ENCODE measurements at regions not wholly inside any gene's neighbourhood (a gene's known extent, or its start where the extent isn't known, plus 50 kb on each side); places are given as distances from the start of the nearest gene placed in this dataset.

- Histone ChIP-seq H3K9me3 (ENCODE audit: severe bottlenecking) (no peaks in the 10 kb centered on the region), H3K27ac (ENCODE audit: poor library complexity, severe bottlenecking) (no peak overlapping the region), H3K36me3 (ENCODE audit: low read depth) (no peaks in the 10 kb centered on the region), H3K27me3 (ENCODE audit: insufficient read depth, poor library complexity, severe bottlenecking) (no peaks in the 10 kb centered on the region), H3K4me1 (ENCODE audit: insufficient read depth, poor library complexity, severe bottlenecking) (no peaks in the 10 kb centered on the region), H3K4me3 (ENCODE audit: severe bottlenecking) (no peak overlapping the region)
- ATAC-seq (ENCODE audit: low read depth) (no peak), DNase-seq (ENCODE audit: low spot score) (no peak)
- TF ChIP-seq, protein P1, sequence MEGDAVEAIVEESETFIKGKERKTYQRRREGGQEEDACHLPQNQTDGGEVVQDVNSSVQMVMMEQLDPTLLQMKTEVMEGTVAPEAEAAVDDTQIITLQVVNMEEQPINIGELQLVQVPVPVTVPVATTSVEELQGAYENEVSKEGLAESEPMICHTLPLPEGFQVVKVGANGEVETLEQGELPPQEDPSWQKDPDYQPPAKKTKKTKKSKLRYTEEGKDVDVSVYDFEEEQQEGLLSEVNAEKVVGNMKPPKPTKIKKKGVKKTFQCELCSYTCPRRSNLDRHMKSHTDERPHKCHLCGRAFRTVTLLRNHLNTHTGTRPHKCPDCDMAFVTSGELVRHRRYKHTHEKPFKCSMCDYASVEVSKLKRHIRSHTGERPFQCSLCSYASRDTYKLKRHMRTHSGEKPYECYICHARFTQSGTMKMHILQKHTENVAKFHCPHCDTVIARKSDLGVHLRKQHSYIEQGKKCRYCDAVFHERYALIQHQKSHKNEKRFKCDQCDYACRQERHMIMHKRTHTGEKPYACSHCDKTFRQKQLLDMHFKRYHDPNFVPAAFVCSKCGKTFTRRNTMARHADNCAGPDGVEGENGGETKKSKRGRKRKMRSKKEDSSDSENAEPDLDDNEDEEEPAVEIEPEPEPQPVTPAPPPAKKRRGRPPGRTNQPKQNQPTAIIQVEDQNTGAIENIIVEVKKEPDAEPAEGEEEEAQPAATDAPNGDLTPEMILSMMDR (IDR thresholded peaks at IDR 0.05; ENCODE audit: poor library complexity, severe bottlenecking), result no peak
Measured at GRCh38 chr4:100843910-100844309, 326.1 kb upstream of the EMCN start.

- ATAC-seq (ENCODE audit: low read depth) (no peak), DNase-seq (ENCODE audit: low spot score) (no peak)
- H3K9me3 ChIP-seq (ENCODE audit: severe bottlenecking), result no peaks in the 10 kb centered on the region
- no peaks in the 10 kb centered on the region for H3K36me3 ChIP-seq (ENCODE audit: low read depth)
- peaks cover 3% of the 10 kb centered on the region for H3K4me1 ChIP-seq (ENCODE audit: insufficient read depth, poor library complexity, severe bottlenecking)
- H3K27ac ChIP-seq (ENCODE audit: poor library complexity, severe bottlenecking), result no peak overlapping the region
- TF ChIP-seq, protein P1 (IDR thresholded peaks at IDR 0.05; ENCODE audit: poor library complexity, severe bottlenecking), result no peak
- H3K27me3 ChIP-seq (ENCODE audit: insufficient read depth, poor library complexity, severe bottlenecking), result no peaks in the 10 kb centered on the region
- H3K4me3 ChIP-seq (ENCODE audit: severe bottlenecking), result no peak overlapping the region
Measured at GRCh38 chr4:100842856-100843255, 325.0 kb upstream of the EMCN start.

GRCh38 chr4:100841911-100842310, 324.1 kb upstream of the EMCN start:
- Histone ChIP-seq H3K27ac (ENCODE audit: poor library complexity, severe bottlenecking) (no peak overlapping the region), H3K9me3 (ENCODE audit: severe bottlenecking) (no peaks in the 10 kb centered on the region), H3K36me3 (ENCODE audit: low read depth) (no peaks in the 10 kb centered on the region), H3K4me1 (ENCODE audit: insufficient read depth, poor library complexity, severe bottlenecking) (peaks cover 3% of the 10 kb centered on the region), H3K4me3 (ENCODE audit: severe bottlenecking) (no peak overlapping the region), H3K27me3 (ENCODE audit: insufficient read depth, poor library complexity, severe bottlenecking) (no peaks in the 10 kb centered on the region)
- ATAC-seq (ENCODE audit: low read depth) (no peak), DNase-seq (ENCODE audit: low spot score) (no peak)
- TF ChIP-seq, protein P1 (IDR thresholded peaks at IDR 0.05; ENCODE audit: poor library complexity, severe bottlenecking), result no peak

GRCh38 chr4:100839712-100840111, 321.9 kb upstream of the EMCN start:
- no peak overlapping the region for H3K27ac ChIP-seq (ENCODE audit: poor library complexity, severe bottlenecking)
- no peaks in the 10 kb centered on the region for H3K27me3 ChIP-seq (ENCODE audit: insufficient read depth, poor library complexity, severe bottlenecking)
- DNase-seq (ENCODE audit: low spot score) (no peak), ATAC-seq (ENCODE audit: low read depth) (no peak)
- no peaks in the 10 kb centered on the region for H3K36me3 ChIP-seq (ENCODE audit: low read depth)
- TF ChIP-seq, protein P1 (IDR thresholded peaks at IDR 0.05; ENCODE audit: poor library complexity, severe bottlenecking), result no peak
- no peak overlapping the region for H3K4me3 ChIP-seq (ENCODE audit: severe bottlenecking)
- H3K9me3 ChIP-seq (ENCODE audit: severe bottlenecking), result no peaks in the 10 kb centered on the region
- peaks cover 3% of the 10 kb centered on the region for H3K4me1 ChIP-seq (ENCODE audit: insufficient read depth, poor library complexity, severe bottlenecking)

DNA sequence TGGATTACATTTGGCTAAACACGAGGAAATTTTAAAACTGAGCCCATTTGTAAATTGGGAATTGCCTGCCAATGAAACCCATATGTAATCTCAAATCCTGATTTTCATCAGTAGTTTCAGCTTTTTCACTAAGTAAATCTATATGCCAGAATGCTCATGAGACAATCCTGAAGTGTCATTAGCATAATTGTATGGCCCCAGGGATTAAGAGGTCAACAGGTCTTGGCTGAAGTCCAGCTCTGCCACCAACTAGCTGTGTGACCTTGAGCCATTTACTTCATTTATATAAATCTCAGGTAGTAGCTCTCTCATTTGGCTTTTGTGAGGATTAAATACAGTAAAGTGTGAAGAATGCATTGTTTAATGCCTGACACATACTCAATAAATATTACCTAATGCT, 320.5 kb upstream of the EMCN start:
- H3K27me3 ChIP-seq (ENCODE audit: insufficient read depth, poor library complexity, severe bottlenecking), result no peaks in the 10 kb centered on the region
- no peaks in the 10 kb centered on the region for H3K36me3 ChIP-seq (ENCODE audit: low read depth)
- TF ChIP-seq, protein P1 (IDR thresholded peaks at IDR 0.05; ENCODE audit: poor library complexity, severe bottlenecking), result no peak
- H3K4me3 ChIP-seq (ENCODE audit: severe bottlenecking), result no peak overlapping the region
- H3K4me1 ChIP-seq (ENCODE audit: insufficient read depth, poor library complexity, severe bottlenecking), result peaks cover 3% of the 10 kb centered on the region
- H3K9me3 ChIP-seq (ENCODE audit: severe bottlenecking), result no peaks in the 10 kb centered on the region
- ATAC-seq (ENCODE audit: low read depth) (no peak), DNase-seq (ENCODE audit: low spot score) (no peak)
- H3K27ac ChIP-seq (ENCODE audit: poor library complexity, severe bottlenecking), result no peak overlapping the region

Measured in RWPE2 (cell line).